IMR-90 (cell line): ENCODE measurements at regions not wholly inside any gene's neighbourhood (a gene's known extent, or its start where the extent isn't known, plus 50 kb on each side); places are given as distances from the start of the nearest gene placed in this dataset.

Source experiments
- ATAC-seq: fragments of 200-7000 bp; cut with Tn5 transposase; 2 replicates; pipeline ENCODE4 v1.9.1; 2020; ENCODE audit warnings: low read depth, mild to moderate bottlenecking, moderate library complexity
- BruUV-seq: library from RNA; stranded (reverse); fragments of 400-500 nt; replicated peaks from 2 replicates; lab custom pipeline; 2021; lab: Mats Ljungman, UMichigan
- CTCF ChIA-PET: fragments of 300-600 bp; formaldehyde crosslinking; extraction: SDS; loops from one replicate; lab custom pipeline; 2021; ENCODE audit warnings: antibody characterized with exemption; lab: Yijun Ruan, JAX
- POLR2A ChIA-PET: fragments of 300-600 bp; sonication (Branson Sonifier 250); formaldehyde crosslinking; loops from one replicate; lab custom pipeline; 2022; ENCODE audit warnings: antibody characterized with exemption; ENCODE audit not compliant: unreplicated experiment; lab: Charles Lee
- DNase-seq: peaks from one replicate; pipeline ENCODE4 v3.0.0; 2013
- H2AFZ ChIP-seq: replicated peaks from 2 replicates; pipeline ENCODE3; 2013; ENCODE audit warnings: low read length, mild to moderate bottlenecking; ENCODE audit not compliant: poor library complexity
- H2AK5ac ChIP-seq: 2 replicates; pipeline ENCODE4 v1.6.1; 2013; ENCODE audit warnings: low read depth, low read length, inconsistent platforms
- H2AK9ac ChIP-seq: replicated peaks from 2 replicates; pipeline ENCODE3; 2013; ENCODE audit warnings: mild to moderate bottlenecking, low read depth, low read length, moderate library complexity; ENCODE audit not compliant: poor library complexity
- H2BK120ac ChIP-seq: 2 replicates; pipeline ENCODE4 v1.6.1; 2013; ENCODE audit warnings: low read depth, low read length, inconsistent platforms
- H2BK15ac ChIP-seq: 3 replicates; pipeline ENCODE4 v1.6.1; 2013; ENCODE audit warnings: low read depth, low read length, inconsistent platforms
- H2BK20ac ChIP-seq: 2 replicates; pipeline ENCODE4 v1.6.1; 2013; ENCODE audit warnings: low read depth, mild to moderate bottlenecking, inconsistent platforms, low read length, moderate library complexity
- H2BK5ac ChIP-seq: 2 replicates; pipeline ENCODE4 v1.6.1; 2013; ENCODE audit warnings: mild to moderate bottlenecking, low read depth, low read length, inconsistent platforms; ENCODE audit not compliant: poor library complexity, severe bottlenecking
- H3K14ac ChIP-seq: replicated peaks from 2 replicates; pipeline ENCODE4 v1.6.1; 2013; ENCODE audit warnings: low read depth, low read length, inconsistent platforms
- H3K18ac ChIP-seq: 2 replicates; pipeline ENCODE4 v1.6.1; 2013; ENCODE audit warnings: low read depth, low read length, control low read depth
- H3K23ac ChIP-seq: 2 replicates; pipeline ENCODE4 v1.6.1; 2013; ENCODE audit warnings: low read depth, low read length, inconsistent platforms
- H3K27ac ChIP-seq: 2 replicates; pipeline ENCODE4 v1.5.1; 2013; ENCODE audit warnings: mild to moderate bottlenecking, control low read depth, low read length; ENCODE audit not compliant: insufficient read depth
- H3K27me3 ChIP-seq: 2 replicates; pipeline ENCODE4 v1.6.1; 2013; ENCODE audit warnings: low read length; ENCODE audit not compliant: control insufficient read depth, insufficient read depth
- H3K36me3 ChIP-seq: 2 replicates; pipeline ENCODE4 v1.6.1; 2013; ENCODE audit warnings: low read length, mixed read lengths; ENCODE audit not compliant: control insufficient read depth, insufficient read depth
- H3K4ac ChIP-seq: 2 replicates; pipeline ENCODE4 v1.6.1; 2013; ENCODE audit warnings: low read depth, low read length, inconsistent platforms
- H3K4me1 ChIP-seq: 2 replicates; pipeline ENCODE4 v1.6.1; 2013; ENCODE audit warnings: low read length, mixed read lengths; ENCODE audit not compliant: control insufficient read depth, insufficient read depth
- H3K4me2 ChIP-seq: 2 replicates; pipeline ENCODE4 v1.6.1; 2013; ENCODE audit warnings: low read depth, mild to moderate bottlenecking, control low read depth, low read length, moderate library complexity
- H3K4me3 ChIP-seq: 2 replicates; pipeline ENCODE4 v1.5.1; 2013; ENCODE audit warnings: low read depth, mild to moderate bottlenecking, control low read depth, low read length, moderate library complexity; ENCODE audit not compliant: insufficient read depth
- H3K56ac ChIP-seq: 2 replicates; pipeline ENCODE4 v1.6.1; 2013; ENCODE audit warnings: low read length, inconsistent platforms; ENCODE audit not compliant: insufficient read depth; ENCODE audit errors: extremely low read depth
- H3K79me1 ChIP-seq, 2 experiments: 2 replicates each; pipeline ENCODE4 v1.6.1; 2013; ENCODE audit warnings: low read length in 2 of 2, inconsistent platforms in 1 of 2, low read depth in 1 of 2
- H3K9ac ChIP-seq: 2 replicates; pipeline ENCODE4 v1.6.1; 2013; ENCODE audit warnings: low read depth, low read length, control low read depth
- H3K9me1 ChIP-seq: 2 replicates; pipeline ENCODE4 v1.6.1; 2013; ENCODE audit warnings: low read length, inconsistent platforms; ENCODE audit not compliant: insufficient read depth
- H3K9me3 ChIP-seq: 2 replicates; pipeline ENCODE4 v1.6.1; 2013; ENCODE audit warnings: low read length; ENCODE audit not compliant: control insufficient read depth, insufficient read depth
- H4K20me1 ChIP-seq: 2 replicates; pipeline ENCODE4 v1.6.1; 2013; ENCODE audit warnings: low read length, inconsistent platforms; ENCODE audit not compliant: insufficient read depth
- H4K5ac ChIP-seq: 2 replicates; pipeline ENCODE4 v1.6.1; 2013; ENCODE audit warnings: mild to moderate bottlenecking, low read depth, low read length, control low read depth
- H4K8ac ChIP-seq, 2 experiments: 2 replicates each; pipeline ENCODE4 v1.6.1; 2013; ENCODE audit warnings: low read depth in 2 of 2, low read length in 2 of 2, control low read depth in 1 of 2, inconsistent platforms in 1 of 2
- H4K91ac ChIP-seq: 2 replicates; pipeline ENCODE4 v1.6.1; 2013; ENCODE audit warnings: low read depth, low read length, inconsistent platforms; ENCODE audit not compliant: insufficient read depth
- BHLHE40 ChIP-seq: fragments of 150-350 bp; IDR thresholded peaks from 2 replicates; pipeline ENCODE4 v1.6.1; 2016; ENCODE audit warnings: mild to moderate bottlenecking, low read depth, low read length
- CTCF ChIP-seq: conservative IDR thresholded peaks from 2 replicates; pipeline ENCODE4 v1.5.1; 2012; ENCODE audit warnings: mild to moderate bottlenecking, low read depth, low read length, improper control_type of control experiment
- ELK1 ChIP-seq: fragments of 150-350 bp; IDR thresholded peaks from 2 replicates; pipeline ENCODE4 v1.6.1; 2016; ENCODE audit warnings: low read depth, mild to moderate bottlenecking, low read length, moderate library complexity, borderline replicate concordance
- FOS ChIP-seq: fragments of 150-350 bp; IDR thresholded peaks from 2 replicates; pipeline ENCODE4 v1.6.1; 2016; ENCODE audit warnings: low read depth, low read length
- MAFK ChIP-seq: IDR thresholded peaks from 2 replicates; pipeline ENCODE4 v1.6.1; 2012; ENCODE audit warnings: low read depth, low read length, improper control_type of control experiment
- MAZ ChIP-seq: IDR thresholded peaks from 2 replicates; pipeline ENCODE4 v1.6.1; 2012; ENCODE audit warnings: low read depth, mild to moderate bottlenecking, low read length, improper control_type of control experiment, moderate library complexity, borderline replicate concordance
- MXI1 ChIP-seq: IDR thresholded peaks from 2 replicates; pipeline ENCODE4 v1.6.1; 2012; ENCODE audit warnings: low read depth, mild to moderate bottlenecking, low read length, moderate library complexity, borderline replicate concordance
- NFE2L2 ChIP-seq: fragments of 150-350 bp; IDR thresholded peaks from 2 replicates; pipeline ENCODE4 v1.6.1; 2016; ENCODE audit warnings: low read depth, mild to moderate bottlenecking, low read length
- POLR2A ChIP-seq: IDR thresholded peaks from 2 replicates; pipeline ENCODE4 v1.6.1; 2012; ENCODE audit warnings: mild to moderate bottlenecking, low read depth, low read length
- RCOR1 ChIP-seq: IDR thresholded peaks from 2 replicates; pipeline ENCODE4 v1.6.1; 2012; ENCODE audit warnings: mild to moderate bottlenecking, low read length, improper control_type of control experiment; ENCODE audit not compliant: insufficient replicate concordance
- RFX5 ChIP-seq: IDR thresholded peaks from 2 replicates; pipeline ENCODE4 v1.8.0; 2012; ENCODE audit warnings: low read depth, mild to moderate bottlenecking, low read length, moderate library complexity
- WGBS, 2 experiments: methylation state at CpG; one replicate each; pipeline versions ENCODE4 v1.1.5 to v1.1.7; 2013; ENCODE audit warnings: missing lambda C conversion rate in 2 of 2; ENCODE audit not compliant: insufficient read length in 1 of 2; ENCODE audit errors: extremely low coverage in 2 of 2; 5-methylcytosine and 5-hydroxymethylcytosine counted together
- dilution Hi-C: fragments of 300-500 bp; cut with HindIII; formaldehyde crosslinking; loops from one replicate; pipeline ENCODE4 v1.14.3; 2018; ENCODE audit warnings: low sequenced_read_pairs; ENCODE audit not compliant: unreplicated experiment
- in situ Hi-C: fragments of 300-500 bp; cut with MboI; formaldehyde crosslinking; loops from 3 replicates; pipeline ENCODE4 v1.14.3; 2019; ENCODE audit warnings: low sequenced_read_pairs, inconsistent platforms, mixed read lengths
- intact Hi-C: fragments of 100-400 bp; cut with micrococcal nuclease; formaldehyde crosslinking; loops from 2 replicates; pipeline ENCODE4 v1.10.0; 2022

GRCh38 chr6:91465393-91465792, 878.5 kb upstream of the MAP3K7 start:
- Histone ChIP-seq H4K91ac (no peak overlapping the region), H3K14ac (no peak overlapping the region), H4K5ac (no peak overlapping the region), H3K9ac (no peak overlapping the region), H3K79me1 (no peaks in the 10 kb centered on the region), H2AK9ac (no peak overlapping the region), H3K9me3 (no peaks in the 10 kb centered on the region), H2BK20ac (no peak overlapping the region), H2BK5ac (no peak overlapping the region), H3K4me2 (no peak overlapping the region), H3K23ac (no peak overlapping the region), H3K18ac (no peak overlapping the region; the same call in 1 of the 2 replicates), H2BK15ac (no peak overlapping the region), H2AFZ (no peak overlapping the region), H3K4me1 (peaks cover 2% of the 10 kb centered on the region), H3K4me3 (no peak overlapping the region), H3K56ac (no peak overlapping the region), H2BK120ac (peak overlapping the region; percentile 11; the same call in 1 of the 2 replicates), H3K27ac (peak overlapping the region; percentile 6; the same call in 1 of the 2 replicates), H4K20me1 (no peaks in the 10 kb centered on the region), H2AK5ac (no peak overlapping the region), H4K8ac (no peak overlapping the region), H3K4ac (peak overlapping the region; percentile 28; the same call in 1 of the 2 replicates), H3K9me1 (no peaks in the 10 kb centered on the region), H3K27me3 (no peaks in the 10 kb centered on the region), H3K36me3 (no peaks in the 10 kb centered on the region)
- POLR2A ChIA-PET, result no interaction called here
- no CpG with 5 or more reads among the region's 3 CpGs for WGBS, 2 experiments
- dilution Hi-C loops, result no loop called here
- no peak for TF ChIP-seq MXI1
- TF ChIP-seq RCOR1, result no peak
- no peak for TF ChIP-seq MAFK
- TF ChIP-seq NFE2L2, result no peak
- TF ChIP-seq BHLHE40, result no peak
- TF ChIP-seq FOS, result no peak
- no peak for TF ChIP-seq MAZ
- TF ChIP-seq ELK1, result no peak
- TF ChIP-seq RFX5, result no peak
- TF ChIP-seq POLR2A, result no peak
- TF ChIP-seq CTCF, result no peak
- BruUV-seq, result no TSS peak
- intact Hi-C loops, result loop anchor here (5.0 kb wide), 1 partner anchor 647 kb away; no protein-coding TSS in a partner anchor
- CTCF ChIA-PET, result interaction anchor here (0.6 kb wide), 1 partner anchor 30 kb away, joined by 4 read pairs; no protein-coding TSS in a partner anchor
- DNase-seq, result no peak
- peak; percentile 18; the same call in 1 of the 2 replicates for ATAC-seq
- in situ Hi-C loops, result no loop called here
